ENCODE measurements at regions not wholly inside any gene's neighbourhood (a gene's known extent, or its start where the extent isn't known, plus 50 kb on each side); places are given as distances from the start of the nearest gene placed in this dataset.

GRCh38 chr2:199697469-199697868 is 153.5 kb downstream of the FTCDNL1 start:
- no peak for TF ChIP-seq POLR2A (IDR thresholded peaks at IDR 0.05; ENCODE audit: low read depth, low read length)
- no peak for TF ChIP-seq TAF1 (IDR thresholded peaks at IDR 0.05; ENCODE audit: borderline replicate concordance, low read depth, low read length)
